ENCODE measurements at regions not wholly inside any gene's neighbourhood (a gene's known extent, or its start where the extent isn't known, plus 50 kb on each side); places are given as distances from the start of the nearest gene placed in this dataset.
"Not testable (repeated sequence)": the region's sequence is repeated elsewhere in the genome, so short reads cannot be mapped to it uniquely, and the experiment has no call there.

DNA sequence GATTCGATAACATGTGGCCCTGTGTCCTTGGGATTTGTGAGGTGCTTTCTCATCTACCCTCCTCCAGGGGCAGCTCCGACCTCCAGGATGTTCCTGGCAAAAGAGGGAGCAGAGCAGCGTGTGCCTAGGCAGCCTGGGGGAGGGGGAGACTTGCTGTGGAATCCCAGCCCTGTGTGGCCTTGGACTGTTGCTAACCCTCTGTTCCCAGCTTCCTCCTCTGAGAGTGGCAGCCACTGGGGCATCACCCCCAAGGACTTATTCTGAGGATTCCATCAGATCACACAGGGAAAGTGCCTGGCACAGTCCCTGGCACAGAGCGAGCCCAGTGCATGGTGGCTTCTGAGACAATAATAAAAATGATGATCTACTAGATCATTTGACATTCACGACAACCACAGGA, 265.1 kb upstream of the MVB12B start:
- H3K9me3 Mint-ChIP-seq: no peaks in the 10 kb centered on the region
- DNase-seq: no peak
- no peak overlapping the region for H3K27ac Mint-ChIP-seq
- no peak overlapping the region for H3K4me3 Mint-ChIP-seq
- peaks cover 16% of the 10 kb centered on the region for H3K27me3 Mint-ChIP-seq (ENCODE audit: low read depth)
- no peaks in the 10 kb centered on the region for H3K4me1 Mint-ChIP-seq (ENCODE audit: low read depth)
- no peaks in the 10 kb centered on the region for H3K36me3 Mint-ChIP-seq (ENCODE audit: insufficient read depth in 2 of 2)
- ATAC-seq (replicated peaks in 1 of 2): no peak

DNA sequence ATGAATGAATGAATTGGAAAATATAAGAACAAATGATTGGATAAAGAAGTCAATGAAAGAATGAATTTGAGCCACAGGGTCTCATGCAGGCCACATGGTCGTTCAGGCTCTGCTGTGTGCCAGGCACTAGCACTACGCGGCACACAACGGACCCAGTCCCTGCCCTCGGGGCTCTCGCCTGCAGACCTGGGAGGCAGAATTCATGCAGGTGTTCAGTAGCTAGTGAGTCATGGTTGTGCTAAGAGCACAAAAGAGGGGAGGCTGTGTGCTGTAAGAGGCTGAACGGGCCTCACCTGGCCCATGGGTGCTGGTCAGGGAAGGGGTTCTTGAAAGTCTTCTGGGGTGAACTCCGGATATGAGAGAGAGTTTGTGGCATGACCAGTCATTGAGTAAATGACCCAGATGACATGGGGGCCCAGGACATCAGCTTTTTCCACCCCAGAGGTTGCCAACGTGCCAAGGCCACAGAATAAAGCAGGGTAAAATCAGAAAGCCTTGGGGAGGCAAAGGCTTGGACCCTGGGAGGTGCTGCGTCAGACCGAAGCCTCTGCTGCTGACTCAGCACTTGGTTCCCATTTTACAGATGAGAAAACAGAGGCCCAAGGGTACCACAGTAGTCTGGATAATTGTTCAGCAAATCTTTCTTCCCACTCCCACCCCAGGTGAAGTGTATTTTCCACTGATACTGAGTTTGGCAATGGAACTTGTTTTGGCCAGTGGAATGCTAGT, 264.3 kb upstream of the MVB12B start:
- Mint-ChIP-seq H3K27me3 (ENCODE audit: low read depth) (peaks cover 16% of the 10 kb centered on the region), H3K4me3 (no peak overlapping the region), H3K27ac (no peak overlapping the region), H3K4me1 (ENCODE audit: low read depth) (no peaks in the 10 kb centered on the region), H3K9me3 (no peaks in the 10 kb centered on the region), H3K36me3 (ENCODE audit: insufficient read depth in 2 of 2) (no peaks in the 10 kb centered on the region)
- ATAC-seq (replicated peaks in 1 of 2) (no peak), DNase-seq (no peak)

DNA sequence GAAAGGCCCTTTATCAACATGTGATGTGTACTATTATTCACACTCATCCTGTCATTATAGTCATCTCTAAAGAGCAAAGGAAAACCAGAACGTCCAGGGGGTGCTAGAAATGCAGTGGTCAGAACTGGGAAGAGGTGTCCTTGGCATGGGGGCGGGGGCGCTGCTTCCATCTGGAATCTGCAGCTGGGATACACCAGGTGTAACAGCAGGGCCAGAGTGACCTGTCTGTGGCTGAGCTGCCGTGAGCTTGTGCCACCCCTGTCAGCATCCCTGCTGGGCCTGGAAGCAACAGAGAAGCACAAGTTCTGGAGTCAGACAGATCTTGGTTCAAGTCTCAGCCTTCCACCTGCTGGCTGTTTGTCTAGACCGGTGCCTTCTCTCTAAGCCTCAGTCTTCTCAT, 263.3 kb upstream of the MVB12B start:
- Mint-ChIP-seq H3K27ac (no peak overlapping the region), H3K27me3 (ENCODE audit: low read depth) (peaks cover 16% of the 10 kb centered on the region), H3K4me1 (ENCODE audit: low read depth) (no peaks in the 10 kb centered on the region), H3K4me3 (no peak overlapping the region), H3K36me3 (ENCODE audit: insufficient read depth in 2 of 2) (no peaks in the 10 kb centered on the region), H3K9me3 (no peaks in the 10 kb centered on the region)
- ATAC-seq (replicated peaks in 1 of 2): no peak
- DNase-seq: no peak

DNA sequence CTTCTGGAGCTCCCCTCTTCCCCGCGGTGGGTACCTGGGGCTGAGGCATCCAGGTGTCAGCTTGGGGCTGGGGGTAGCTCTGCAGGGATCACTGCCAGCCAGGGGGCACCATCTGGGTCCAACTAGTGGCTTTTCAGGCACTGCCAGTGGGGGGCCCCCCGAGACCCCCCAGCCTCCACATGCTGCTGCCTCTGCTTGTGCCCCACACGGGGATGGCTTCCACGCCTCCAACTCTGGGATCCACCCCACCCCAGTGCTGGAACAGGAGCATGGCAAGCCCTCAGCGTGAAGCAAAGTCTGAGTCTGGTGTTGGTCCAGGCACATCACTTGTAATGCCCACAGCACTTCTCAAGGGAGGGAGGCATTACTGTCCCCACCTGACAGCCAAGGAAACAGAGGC, 260.5 kb upstream of the MVB12B start:
- Mint-ChIP-seq H3K27me3 (ENCODE audit: low read depth) (peaks cover 7% of the 10 kb centered on the region), H3K4me3 (no peak overlapping the region), H3K36me3 (ENCODE audit: insufficient read depth in 2 of 2) (no peaks in the 10 kb centered on the region), H3K27ac (no peak overlapping the region), H3K9me3 (no peaks in the 10 kb centered on the region), H3K4me1 (ENCODE audit: low read depth) (no peaks in the 10 kb centered on the region)
- ATAC-seq (replicated peaks in 1 of 2) (no peak), DNase-seq (no peak)

DNA sequence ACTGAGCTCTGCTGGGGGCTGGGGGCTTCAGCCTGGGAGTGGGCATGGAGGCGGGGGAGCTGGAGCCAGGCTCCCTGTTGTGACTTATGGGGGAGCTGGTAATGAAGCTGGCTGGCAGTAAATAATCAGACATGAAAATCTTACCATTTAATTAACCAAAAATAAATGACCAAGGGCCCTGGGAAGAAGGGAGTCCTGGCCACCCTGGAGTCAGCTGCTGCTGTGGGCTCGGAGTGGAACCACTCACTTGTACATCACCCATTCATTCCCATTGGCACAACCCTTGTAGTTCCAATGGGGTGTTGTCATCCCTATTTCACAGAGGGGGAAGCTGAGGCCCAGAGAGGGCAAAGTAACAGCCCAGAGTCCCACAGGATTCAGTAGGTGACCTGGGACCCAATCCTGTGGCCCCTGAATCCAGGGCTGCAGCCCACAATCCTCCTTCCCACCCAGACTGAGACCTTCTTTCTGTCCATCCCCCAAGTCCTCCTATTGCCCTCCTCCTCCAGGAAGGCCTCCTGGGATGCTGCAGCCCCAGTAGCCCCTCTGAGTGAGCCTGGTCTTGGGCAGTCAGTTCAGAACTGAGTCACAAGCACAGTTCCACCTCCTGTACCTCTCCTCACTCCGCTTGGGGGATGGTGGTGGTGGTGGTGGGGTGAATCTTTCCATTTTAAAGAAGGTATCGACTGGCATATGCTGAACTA, 259.4 kb upstream of the MVB12B start:
- no peaks in the 10 kb centered on the region for H3K4me1 Mint-ChIP-seq (ENCODE audit: low read depth)
- no peak for ATAC-seq (replicated peaks in 1 of 2)
- no peaks in the 10 kb centered on the region for H3K9me3 Mint-ChIP-seq
- H3K27me3 Mint-ChIP-seq (ENCODE audit: low read depth): peaks cover 7% of the 10 kb centered on the region
- no peaks in the 10 kb centered on the region for H3K36me3 Mint-ChIP-seq (ENCODE audit: insufficient read depth in 2 of 2)
- DNase-seq: no peak
- H3K4me3 Mint-ChIP-seq: no peak overlapping the region
- H3K27ac Mint-ChIP-seq: no peak overlapping the region

DNA sequence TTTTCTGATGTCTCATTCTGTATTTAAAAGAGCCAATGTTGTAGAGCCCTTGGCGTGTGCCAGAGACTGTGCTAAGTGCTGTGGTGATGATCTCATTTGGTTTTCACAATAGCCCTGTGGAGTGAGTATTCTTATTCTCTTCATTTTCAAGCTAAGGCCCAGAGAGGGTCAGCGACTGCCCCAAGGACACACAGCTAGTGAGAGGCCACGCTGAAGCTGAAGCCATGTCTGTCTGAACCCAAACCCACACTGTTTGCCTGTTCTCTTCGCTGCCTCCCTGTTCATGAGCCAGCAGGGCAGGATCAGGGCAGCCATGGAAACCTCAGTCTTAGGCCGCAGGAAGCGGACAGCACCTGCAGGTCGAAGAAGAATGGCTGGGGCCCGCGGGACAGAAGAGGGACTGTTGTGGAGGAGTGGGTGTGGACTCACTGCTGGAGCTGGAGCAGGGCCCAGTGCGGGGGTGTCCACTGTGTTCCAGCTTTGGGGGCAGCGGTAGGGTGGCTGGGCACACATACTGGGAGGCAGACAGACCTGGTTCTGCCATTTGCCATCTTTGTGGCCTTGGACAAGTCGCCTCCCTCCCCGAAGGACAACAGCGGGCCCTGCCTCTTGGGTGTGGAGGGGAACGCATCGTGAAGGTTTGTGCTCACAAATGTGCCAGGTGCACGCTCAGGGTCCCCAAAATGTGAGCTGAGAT, 257.9 kb upstream of the MVB12B start:
- Mint-ChIP-seq H3K9me3 (no peaks in the 10 kb centered on the region), H3K27me3 (ENCODE audit: low read depth) (peaks cover 7% of the 10 kb centered on the region)
- DNase-seq: no peak

DNA sequence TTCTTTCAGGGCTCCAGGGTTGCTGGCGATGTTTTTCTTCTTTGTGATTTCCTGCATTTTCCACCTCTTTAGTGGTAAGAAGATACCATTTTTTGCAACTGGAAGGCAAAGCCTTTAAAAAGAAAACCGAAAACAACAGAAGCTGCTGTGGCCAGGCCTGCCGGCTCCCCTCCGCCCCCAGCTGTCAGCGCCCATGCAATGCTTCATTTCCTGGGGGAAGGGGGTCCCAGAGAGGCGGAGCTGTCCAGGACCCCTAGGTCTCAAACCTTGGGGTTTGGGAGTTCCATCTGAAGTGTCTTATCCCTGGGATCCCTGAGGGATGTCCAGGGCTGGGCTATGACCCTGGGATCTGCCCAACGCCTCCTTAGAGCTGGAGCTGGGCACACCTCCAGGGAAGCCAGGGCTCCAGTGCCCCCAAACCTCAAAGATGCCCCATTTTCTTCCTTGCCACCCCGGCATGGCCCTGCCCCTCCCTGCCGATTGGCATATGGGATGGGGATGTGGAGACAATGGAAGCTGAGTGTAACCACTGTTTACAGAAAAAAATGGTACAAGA, 257.2 kb upstream of the MVB12B start:
- ATAC-seq (replicated peaks in 1 of 2) (no peak), DNase-seq (no peak)
- no peaks in the 10 kb centered on the region for H3K4me1 Mint-ChIP-seq (ENCODE audit: low read depth)
- H3K27ac Mint-ChIP-seq: no peak overlapping the region
- H3K27me3 Mint-ChIP-seq (ENCODE audit: low read depth): peaks cover 7% of the 10 kb centered on the region
- no peaks in the 10 kb centered on the region for H3K36me3 Mint-ChIP-seq (ENCODE audit: insufficient read depth in 2 of 2)
- no peak overlapping the region for H3K4me3 Mint-ChIP-seq
- no peaks in the 10 kb centered on the region for H3K9me3 Mint-ChIP-seq

More for the DNA sequence above, 257.9 kb upstream of the MVB12B start:
- H3K4me1 Mint-ChIP-seq (ENCODE audit: low read depth): no peaks in the 10 kb centered on the region
- H3K27ac Mint-ChIP-seq: no peak overlapping the region
- no peak overlapping the region for H3K4me3 Mint-ChIP-seq
- no peaks in the 10 kb centered on the region for H3K36me3 Mint-ChIP-seq (ENCODE audit: insufficient read depth in 2 of 2)
- no peak for ATAC-seq (replicated peaks in 1 of 2)

DNA sequence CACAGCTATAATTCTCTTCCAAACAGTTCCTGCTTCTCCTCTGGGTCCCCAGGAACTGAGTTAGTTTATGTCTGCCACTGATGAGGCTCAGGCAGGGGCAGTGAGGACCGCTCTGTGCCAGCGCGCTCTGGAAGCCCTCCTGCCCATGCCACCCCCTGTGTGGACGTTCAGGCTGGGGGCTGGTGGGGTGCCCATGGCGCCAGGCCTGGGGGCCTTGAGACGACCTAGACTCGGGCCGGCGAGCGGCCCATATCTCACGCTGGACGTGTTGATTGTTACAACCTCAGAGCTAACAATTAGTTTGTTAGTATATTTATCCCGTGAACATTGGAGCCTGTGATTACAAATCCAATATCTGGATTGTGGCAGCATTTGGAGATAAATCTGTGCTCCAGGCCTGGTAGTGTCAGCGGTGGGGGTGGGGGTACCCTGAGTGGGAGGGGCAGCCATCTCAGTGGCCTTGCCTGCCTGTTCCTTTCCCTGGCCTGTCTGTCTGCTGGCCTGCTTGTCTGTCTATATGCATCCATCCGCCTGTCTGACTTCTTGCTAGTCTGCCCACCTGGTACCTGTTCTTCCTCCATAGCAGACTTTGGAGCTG, 256.5 kb upstream of the MVB12B start:
- Mint-ChIP-seq H3K36me3 (ENCODE audit: insufficient read depth in 2 of 2) (no peaks in the 10 kb centered on the region), H3K4me3 (no peak overlapping the region), H3K9me3 (no peaks in the 10 kb centered on the region), H3K27ac (no peak overlapping the region), H3K27me3 (ENCODE audit: low read depth) (peaks cover 7% of the 10 kb centered on the region), H3K4me1 (ENCODE audit: low read depth) (no peaks in the 10 kb centered on the region)
- ATAC-seq (replicated peaks in 1 of 2) (no peak), DNase-seq (no peak)

DNA sequence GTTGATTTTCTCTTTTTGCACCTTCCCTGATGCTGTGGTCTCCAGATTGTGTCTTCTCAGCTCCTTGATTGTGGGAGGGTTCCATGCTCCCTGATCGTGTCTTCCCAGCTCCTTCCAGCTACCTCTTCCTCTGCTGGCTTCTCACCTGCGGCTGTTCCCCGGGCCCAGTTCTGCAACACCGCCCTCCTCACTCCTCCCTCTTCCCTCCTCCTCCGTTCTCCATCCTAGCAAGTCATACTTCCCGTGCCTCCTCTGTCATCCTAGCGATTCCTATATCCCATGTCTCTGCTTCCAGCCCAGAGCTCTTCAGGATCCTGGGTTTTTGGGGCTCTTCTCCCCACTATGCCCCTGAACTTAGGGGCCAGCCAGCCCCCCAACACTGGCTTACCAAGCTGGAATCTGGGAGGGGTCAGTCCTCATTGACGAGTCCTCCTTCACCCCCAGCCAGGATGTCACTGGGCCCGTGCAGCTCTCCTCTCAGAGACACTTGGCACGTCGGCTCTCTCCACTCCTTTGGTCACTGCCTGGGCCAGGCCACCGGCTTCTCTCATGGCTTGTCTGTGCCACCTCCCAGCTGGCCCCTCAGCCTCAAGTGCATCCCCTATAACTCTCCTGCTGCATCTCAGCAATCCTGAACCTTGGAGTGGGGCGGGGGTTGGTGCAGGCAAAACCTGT, 255.4 kb upstream of the MVB12B start:
- DNase-seq (no peak), ATAC-seq (replicated peaks in 1 of 2) (no peak)
- no peak overlapping the region for H3K4me3 Mint-ChIP-seq
- no peaks in the 10 kb centered on the region for H3K4me1 Mint-ChIP-seq (ENCODE audit: low read depth)
- no peaks in the 10 kb centered on the region for H3K36me3 Mint-ChIP-seq (ENCODE audit: insufficient read depth in 2 of 2)
- no peaks in the 10 kb centered on the region for H3K9me3 Mint-ChIP-seq
- no peaks in the 10 kb centered on the region for H3K27me3 Mint-ChIP-seq (ENCODE audit: low read depth)
- no peak overlapping the region for H3K27ac Mint-ChIP-seq

DNA sequence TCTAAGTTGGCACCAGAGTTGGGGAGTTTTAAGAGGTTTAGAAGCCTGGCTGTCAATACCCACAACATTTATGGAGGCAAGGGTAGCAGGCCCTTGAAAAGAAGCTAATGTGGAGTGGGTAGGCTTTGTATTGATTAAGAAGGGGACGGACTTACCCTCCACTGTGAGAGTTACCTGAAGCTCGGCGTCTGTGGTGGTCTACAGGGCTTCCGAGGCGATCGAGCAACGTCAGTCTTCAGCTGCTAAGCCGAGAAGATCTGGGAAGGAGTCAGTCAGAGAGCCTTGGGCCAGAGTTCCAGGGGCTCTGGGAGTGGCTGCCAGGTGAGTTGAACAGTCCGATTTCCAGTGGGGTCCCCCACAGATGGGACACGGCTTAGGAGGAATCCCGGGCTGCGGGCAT, 249.0 kb upstream of the MVB12B start:
- peaks cover 23% of the 10 kb centered on the region for H3K27me3 Mint-ChIP-seq (ENCODE audit: low read depth)
- not testable (repeated sequence) for DNase-seq; ATAC-seq (replicated peaks in 1 of 2); H3K4me1 Mint-ChIP-seq (ENCODE audit: low read depth); H3K4me3 Mint-ChIP-seq; H3K36me3 Mint-ChIP-seq (ENCODE audit: insufficient read depth in 2 of 2); H3K27ac Mint-ChIP-seq; H3K9me3 Mint-ChIP-seq

DNA sequence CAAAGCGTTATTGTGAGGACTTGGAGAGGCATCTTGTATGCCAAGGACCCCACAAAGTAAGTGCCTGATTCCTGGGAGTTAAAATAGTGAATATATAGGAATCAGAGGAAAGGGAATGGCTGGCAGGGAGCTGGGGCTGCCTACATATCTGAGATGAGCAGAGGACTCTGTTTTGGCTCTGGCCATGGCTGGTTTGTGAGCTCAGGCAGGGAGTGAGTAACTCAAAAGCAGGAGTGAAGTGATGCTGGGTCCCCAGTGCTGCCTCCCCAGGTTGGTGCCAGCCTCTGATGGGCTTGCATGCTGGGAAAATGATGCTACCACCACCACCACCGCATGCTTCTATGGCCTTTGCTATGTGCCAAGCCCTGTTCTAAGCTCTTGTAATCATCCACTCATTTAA, 246.0 kb upstream of the MVB12B start:
- peaks cover 5% of the 10 kb centered on the region for H3K4me1 Mint-ChIP-seq (ENCODE audit: low read depth)
- peaks cover 28% of the 10 kb centered on the region for H3K27me3 Mint-ChIP-seq (ENCODE audit: low read depth)
- no peak for ATAC-seq (replicated peaks in 1 of 2)
- H3K36me3 Mint-ChIP-seq (ENCODE audit: insufficient read depth in 2 of 2): no peaks in the 10 kb centered on the region
- H3K4me3 Mint-ChIP-seq: no peak overlapping the region
- H3K9me3 Mint-ChIP-seq: peaks cover 0 to 2% of the 10 kb centered on the region in 2 donors
- DNase-seq: no peak
- H3K27ac Mint-ChIP-seq: no peak overlapping the region

DNA sequence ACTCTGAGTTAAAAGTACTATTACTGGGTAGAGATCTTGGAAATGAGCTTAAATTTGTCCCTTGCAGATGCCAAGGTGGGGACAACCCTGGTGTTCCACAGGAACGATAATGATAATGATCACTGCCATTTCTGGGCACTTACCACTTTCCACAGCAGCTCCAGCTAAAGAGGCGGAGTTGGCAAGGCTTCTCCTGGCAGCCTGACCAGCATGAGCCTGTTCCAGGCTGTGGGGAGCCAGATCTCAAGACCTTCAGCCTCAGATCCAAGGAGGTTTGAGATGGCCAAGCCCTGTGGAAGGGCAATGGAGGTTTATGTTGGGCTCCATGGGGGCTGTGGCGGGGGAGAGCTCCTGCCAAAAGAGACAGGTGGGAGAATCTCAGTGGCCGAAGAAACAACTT, 244.9 kb upstream of the MVB12B start:
- Mint-ChIP-seq H3K4me3 (no peak overlapping the region), H3K27ac (no peak overlapping the region), H3K4me1 (ENCODE audit: low read depth) (peaks cover 5% of the 10 kb centered on the region), H3K36me3 (ENCODE audit: insufficient read depth in 2 of 2) (no peaks in the 10 kb centered on the region), H3K27me3 (ENCODE audit: low read depth) (peaks cover 30% of the 10 kb centered on the region), H3K9me3 (peaks cover 0 to 2% of the 10 kb centered on the region in 2 donors)
- no peak for DNase-seq
- no peak for ATAC-seq (replicated peaks in 1 of 2)

Data from activated T-cell treated with anti-CD3 and anti-CD28 coated beads, Interleukin-2, amount 50 U/mL, for 72 hours (primary cell).